K562 (cell line): ENCODE measurements at regions not wholly inside any gene's neighbourhood (a gene's known extent, or its start where the extent isn't known, plus 50 kb on each side); places are given as distances from the start of the nearest gene placed in this dataset.

Source experiments
- ATAC-seq: fragments of 200-7000 bp; cut with Tn5 transposase; 3 replicates; pipeline ENCODE4 v1.9.1; 2020; ENCODE audit warnings: moderate library complexity
- BruUV-seq: library from RNA; stranded (reverse); fragments of 400-500 nt; replicated peaks from 2 replicates; lab custom pipeline; 2021; lab: Mats Ljungman, UMichigan
- CTCF ChIA-PET: fragments of 300-600 bp; formaldehyde crosslinking; extraction: SDS; loops from one replicate; lab custom pipeline; 2021; ENCODE audit warnings: low intra/inter-chr PET ratio; lab: Yijun Ruan, JAX
- POLR2A ChIA-PET: fragments of 300-600, 350-650 bp; sonication (Branson Sonifier 250); formaldehyde crosslinking; extraction: SDS; loops from one replicate; lab custom pipeline; 2021; ENCODE audit warnings: antibody characterized with exemption, inconsistent platforms; lab: Yijun Ruan, JAX
- DNase-seq, 4 experiments: peaks; one replicate each; pipeline versions ENCODE4 v3.0.0 to v3.0.0-alpha.2; 2011 to 2018; ENCODE audit warnings: low spot score in 3 of 4, mixed read lengths in 3 of 4; ENCODE audit errors: extremely low read depth in 1 of 4
- FAIRE-seq: peaks from 2 replicates; lab custom pipeline; 2011; peaks lifted over from hg19 to GRCh38; lab: Jason Lieb, UNC
- H2AFZ ChIP-seq: 2 replicates; pipeline ENCODE4 v1.6.0; 2011; ENCODE audit warnings: low read depth, low read length, control low read depth, inconsistent platforms
- H3K27ac ChIP-seq: fragments of 200-600 bp; 3 replicates; pipeline ENCODE4 v1.8.0; 2011; ENCODE audit warnings: low read depth, mild to moderate bottlenecking, control low read depth, inconsistent platforms, low read length, moderate library complexity, mixed read lengths; ENCODE audit errors: extremely low read depth
- H3K27me3 ChIP-seq, 2 experiments: fragments of 300-600 bp in 1 of 2; 2 replicates in 1 of 2; 3 replicates in 1 of 2; pipeline versions ENCODE4 v1.6.0 to v1.8.0; 2011; ENCODE audit warnings: inconsistent platforms in 2 of 2, low read length in 2 of 2, mild to moderate bottlenecking in 1 of 2, mixed read lengths in 1 of 2, moderate library complexity in 1 of 2; ENCODE audit not compliant: control insufficient read depth in 2 of 2, insufficient read depth in 2 of 2
- H3K36me3 ChIP-seq: fragments of 300-600 bp; 3 replicates; pipeline ENCODE4 v1.8.0; 2011; ENCODE audit warnings: mild to moderate bottlenecking, low read length, inconsistent platforms; ENCODE audit not compliant: control insufficient read depth, insufficient read depth
- H3K4me1 ChIP-seq, 2 experiments: fragments of 200-600 bp in 1 of 2; replicated peaks in 1 of 2; 2 replicates in 1 of 2; 3 replicates in 1 of 2; pipeline versions ENCODE4 v1.5.1 to v1.8.0; 2011; ENCODE audit warnings: inconsistent platforms in 2 of 2, low read length in 2 of 2, mild to moderate bottlenecking in 1 of 2, mixed read lengths in 1 of 2, moderate library complexity in 1 of 2; ENCODE audit not compliant: control insufficient read depth in 2 of 2, insufficient read depth in 2 of 2
- H3K4me2 ChIP-seq: 2 replicates; pipeline ENCODE4 v1.6.1; 2011; ENCODE audit warnings: low read length, control low read depth, inconsistent platforms, mixed read lengths; ENCODE audit not compliant: insufficient read depth
- H3K4me3 ChIP-seq: fragments of 200-600 bp; sonication (generic), shearing (Covaris generic); 2 replicates; pipeline ENCODE4 v1.5.1; 2016; ENCODE audit warnings: control low read depth, inconsistent platforms
- H3K79me2 ChIP-seq: fragments of 200-600 bp; 3 replicates; pipeline ENCODE4 v1.8.0; 2011; ENCODE audit warnings: low read length, inconsistent platforms; ENCODE audit not compliant: control insufficient read depth, insufficient read depth
- H3K9ac ChIP-seq, 2 experiments: 2 replicates each; pipeline versions ENCODE4 v1.6.0 to v1.6.1; 2011; ENCODE audit warnings: low read depth in 2 of 2, low read length in 2 of 2, control low read depth in 1 of 2, inconsistent platforms in 1 of 2, mild to moderate bottlenecking in 1 of 2, mixed read lengths in 1 of 2; ENCODE audit not compliant: insufficient read depth in 1 of 2
- H3K9me1 ChIP-seq: one replicate; pipeline ENCODE4 v1.6.0; 2011; ENCODE audit warnings: inconsistent platforms, mild to moderate bottlenecking, low read length, moderate library complexity; ENCODE audit not compliant: control insufficient read depth, insufficient read depth
- H3K9me3 ChIP-seq: replicated peaks from 2 replicates; pipeline ENCODE4 v1.5.1; 2011; ENCODE audit warnings: low read depth, low read length, inconsistent platforms; ENCODE audit not compliant: control insufficient read depth, insufficient read depth
- H4K20me1 ChIP-seq: replicated peaks from 2 replicates; pipeline ENCODE4 v1.6.1; 2011; ENCODE audit warnings: low read length, inconsistent platforms, mixed read lengths; ENCODE audit not compliant: control insufficient read depth, insufficient read depth
- FOXA1 ChIP-seq: fragments of 450-650 bp; IDR thresholded peaks from 2 replicates; pipeline ENCODE4 v1.6.1; 2016; ENCODE audit warnings: mild to moderate bottlenecking, borderline replicate concordance
- FOXJ2 ChIP-seq: fragments of 200-800 bp; sonication (Bioruptor generic); IDR thresholded peaks from 2 replicates; pipeline ENCODE4 v1.6.1; 2016; ENCODE audit warnings: missing genetic modification characterization, missing compliant biosample characterization
- GTF2E2 ChIP-seq: fragments of 200-800 bp; sonication (Bioruptor generic); IDR thresholded peaks from 2 replicates; pipeline ENCODE4 v1.6.1; 2016; ENCODE audit warnings: missing genetic modification characterization, missing compliant biosample characterization
- HMG20A ChIP-seq: fragments of 450-650 bp; formaldehyde crosslinking; conservative IDR thresholded peaks from 2 replicates; pipeline ENCODE4 v1.4.0; 2020; ENCODE audit warnings: mild to moderate bottlenecking, mixed read lengths
- ILK ChIP-seq: fragments of 450-650 bp; IDR thresholded peaks from 2 replicates; pipeline ENCODE4 v1.6.1; 2016; ENCODE audit warnings: missing genetic modification characterization, low read depth, mild to moderate bottlenecking, missing compliant biosample characterization, moderate library complexity, borderline replicate concordance
- IRF2 ChIP-seq: sonication (generic); formaldehyde crosslinking; IDR thresholded peaks from 2 replicates; pipeline ENCODE4 v1.8.1; 2022; ENCODE audit warnings: mild to moderate bottlenecking, missing genetic modification reagents
- MBD1 ChIP-seq: fragments of 250-450 bp; sonication (Bioruptor Pico); IDR thresholded peaks from 2 replicates; pipeline ENCODE4 v1.8.0; 2022; ENCODE audit warnings: inconsistent platforms
- POLR2A ChIP-seq: fragments of 450-650 bp; conservative IDR thresholded peaks from 2 replicates; pipeline ENCODE4 v1.6.1; 2016
- ZKSCAN1 ChIP-seq: fragments of 150-350 bp; IDR thresholded peaks from 2 replicates; pipeline ENCODE4 v1.6.1; 2016; ENCODE audit warnings: low read depth, low read length
- ZKSCAN8 ChIP-seq: fragments of 200-800 bp; sonication (Bioruptor generic); IDR thresholded peaks from 2 replicates; pipeline ENCODE4 v1.6.1; 2016; ENCODE audit warnings: missing genetic modification characterization, missing compliant biosample characterization
- ZNF217 ChIP-seq: sonication (generic); formaldehyde crosslinking; IDR thresholded peaks from 2 replicates; pipeline ENCODE4 v1.8.0; 2022; ENCODE audit warnings: mild to moderate bottlenecking, missing genetic modification reagents
- ZNF347 ChIP-seq: fragments of 450-650 bp; formaldehyde crosslinking; IDR thresholded peaks from 2 replicates; pipeline ENCODE4 v1.4.0; 2020; ENCODE audit warnings: low read depth, mild to moderate bottlenecking, moderate library complexity
- WGBS: fragments of 100-300 bp; shearing (Covaris generic); methylation state at CpG from one replicate; pipeline ENCODE4 v1.1.6; 2016; ENCODE audit warnings: low coverage, mixed read lengths; ENCODE audit not compliant: insufficient coverage; ENCODE audit errors: missing lambda C conversion rate; 5-methylcytosine and 5-hydroxymethylcytosine counted together
- in situ Hi-C: fragments of 300-500 bp; cut with MboI; formaldehyde crosslinking; loops from 4 replicates; pipeline ENCODE4 v1.15.0; 2018; ENCODE audit warnings: inconsistent platforms, mixed read lengths
- intact Hi-C: fragments of 100-400 bp; cut with micrococcal nuclease; formaldehyde crosslinking; loops from 2 replicates; pipeline ENCODE4 v1.14.2; 2022

GRCh38 chr5:105639068-105639467 is 2031.7 kb downstream of the EFNA5 start:
- H3K9ac ChIP-seq = no peak overlapping the region
- H3K4me3 ChIP-seq = no peak overlapping the region
- BruUV-seq = no TSS peak
- CTCF ChIA-PET = no interaction called here
- H3K4me2 ChIP-seq = no peak overlapping the region
- H3K27me3 ChIP-seq = no peaks in the 10 kb centered on the region
- 11% methylated on average over 9 of the region's 9 CpGs for WGBS
- no peaks in the 10 kb centered on the region for H3K36me3 ChIP-seq
- H2AFZ ChIP-seq = no peak overlapping the region
- peaks cover 0 to 6% of the 10 kb centered on the region in 2 experiments; a peak in 1 of 5 replicates for H3K4me1 ChIP-seq
- FAIRE-seq = no peak
- POLR2A ChIA-PET = no interaction called here
- intact Hi-C loops (no loop called here), in situ Hi-C loops (no loop called here)
- DNase-seq = peak; percentile 7 to 43 (median 9)
- no peaks in the 10 kb centered on the region for H3K79me2 ChIP-seq
- H4K20me1 ChIP-seq = no peaks in the 10 kb centered on the region
- ATAC-seq = peak; percentile 78
- no peaks in the 10 kb centered on the region for H3K9me1 ChIP-seq
- H3K27ac ChIP-seq = no peak overlapping the region
- TF ChIP-seq GTF2E2 (tag) (no peak), ZNF347 (CRISPR knock-in tag) (no peak), FOXA1 (no peak), IRF2 (CRISPR knock-in tag) (no peak), ZNF217 (CRISPR knock-in tag) (no peak), ZKSCAN1 (no peak), MBD1 (CRISPR knock-in tag) (no peak), ZKSCAN8 (CRISPR knock-in tag) (no peak), FOXJ2 (tag) (no peak), ILK (tag) (no peak), HMG20A (CRISPR knock-in tag) (no peak), POLR2A (no peak)
- H3K9me3 ChIP-seq = no peaks in the 10 kb centered on the region
